ENCODE measurements at regions not wholly inside any gene's neighbourhood (a gene's known extent, or its start where the extent isn't known, plus 50 kb on each side); places are given as distances from the start of the nearest gene placed in this dataset.

DNA sequence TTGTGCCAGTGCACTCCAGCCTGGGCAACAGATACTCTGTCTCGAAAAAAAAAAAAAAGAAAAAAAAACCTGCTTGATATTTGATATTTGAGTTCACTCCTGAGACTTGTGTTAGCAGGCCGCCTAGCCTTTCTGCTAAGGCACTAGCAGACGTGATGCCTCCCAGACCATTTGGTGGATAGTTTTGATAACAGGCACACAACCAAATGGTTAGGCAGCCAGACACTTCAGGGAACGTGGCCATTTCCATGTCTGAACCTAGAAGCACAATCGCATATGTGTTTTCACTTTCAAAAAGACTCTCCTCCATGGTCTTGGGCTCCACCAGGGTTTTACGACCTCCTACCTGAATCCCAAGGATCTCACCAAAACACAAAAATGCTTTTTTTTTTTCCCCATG is 1319.5 kb downstream of the BRINP3 start:
- ATAC-seq: no peak

GRCh38 chr1:189175889-189176288 is 1301.8 kb downstream of the BRINP3 start:
- no peak for ATAC-seq
- TF ChIP-seq ZFP30 (CRISPR knock-in tag; IDR thresholded peaks at IDR 0.05): no peak
- no peak for TF ChIP-seq CSDC2 (CRISPR knock-in tag; IDR thresholded peaks at IDR 0.05)
- TF ChIP-seq RARB (CRISPR knock-in tag; IDR thresholded peaks at IDR 0.05): no peak
- TF ChIP-seq POU6F1 (CRISPR knock-in tag; IDR thresholded peaks at IDR 0.05; ENCODE audit: borderline replicate concordance, low read depth): no peak
- TF ChIP-seq CREB5 (CRISPR knock-in tag; IDR thresholded peaks at IDR 0.05; ENCODE audit: low read depth): no peak

More for the DNA sequence above, 1319.5 kb downstream of the BRINP3 start:
- TF ChIP-seq PPARA (CRISPR knock-in tag; IDR thresholded peaks at IDR 0.05; ENCODE audit: borderline replicate concordance): no peak
- TF ChIP-seq TCF4 (CRISPR knock-in tag; IDR thresholded peaks at IDR 0.05; ENCODE audit: borderline replicate concordance): no peak
- no peak for TF ChIP-seq ZFP30 (CRISPR knock-in tag; IDR thresholded peaks at IDR 0.05)
- no peak for TF ChIP-seq TOX (CRISPR knock-in tag; IDR thresholded peaks at IDR 0.05; ENCODE audit: borderline replicate concordance)
- no peak for TF ChIP-seq OSR1 (CRISPR knock-in tag; IDR thresholded peaks at IDR 0.05)
- TF ChIP-seq, protein P1, sequence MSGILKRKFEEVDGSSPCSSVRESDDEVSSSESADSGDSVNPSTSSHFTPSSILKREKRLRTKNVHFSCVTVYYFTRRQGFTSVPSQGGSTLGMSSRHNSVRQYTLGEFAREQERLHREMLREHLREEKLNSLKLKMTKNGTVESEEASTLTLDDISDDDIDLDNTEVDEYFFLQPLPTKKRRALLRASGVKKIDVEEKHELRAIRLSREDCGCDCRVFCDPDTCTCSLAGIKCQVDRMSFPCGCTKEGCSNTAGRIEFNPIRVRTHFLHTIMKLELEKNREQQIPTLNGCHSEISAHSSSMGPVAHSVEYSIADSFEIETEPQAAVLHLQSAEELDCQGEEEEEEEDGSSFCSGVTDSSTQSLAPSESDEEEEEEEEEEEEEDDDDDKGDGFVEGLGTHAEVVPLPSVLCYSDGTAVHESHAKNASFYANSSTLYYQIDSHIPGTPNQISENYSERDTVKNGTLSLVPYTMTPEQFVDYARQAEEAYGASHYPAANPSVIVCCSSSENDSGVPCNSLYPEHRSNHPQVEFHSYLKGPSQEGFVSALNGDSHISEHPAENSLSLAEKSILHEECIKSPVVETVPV (CRISPR knock-in tag; IDR thresholded peaks at IDR 0.05): no peak
- no peak for TF ChIP-seq RARB (CRISPR knock-in tag; IDR thresholded peaks at IDR 0.05)
- no peak for TF ChIP-seq ZNF8 (CRISPR knock-in tag; IDR thresholded peaks at IDR 0.05)
- TF ChIP-seq ZC3H10 (CRISPR knock-in tag; IDR thresholded peaks at IDR 0.05): no peak
- TF ChIP-seq CREB5 (CRISPR knock-in tag; IDR thresholded peaks at IDR 0.05; ENCODE audit: low read depth): no peak

GRCh38 chr1:189180057-189180456 is 1297.6 kb downstream of the BRINP3 start:
- TF ChIP-seq ZNF8 (CRISPR knock-in tag; IDR thresholded peaks at IDR 0.05) (no peak), BACH2 (CRISPR knock-in tag; IDR thresholded peaks at IDR 0.05; ENCODE audit: borderline replicate concordance) (no peak), ESRRG (CRISPR knock-in tag; IDR thresholded peaks at IDR 0.05) (no peak)
- TF ChIP-seq, protein P1 (CRISPR knock-in tag; IDR thresholded peaks at IDR 0.05): no peak
- ATAC-seq: no peak

DNA sequence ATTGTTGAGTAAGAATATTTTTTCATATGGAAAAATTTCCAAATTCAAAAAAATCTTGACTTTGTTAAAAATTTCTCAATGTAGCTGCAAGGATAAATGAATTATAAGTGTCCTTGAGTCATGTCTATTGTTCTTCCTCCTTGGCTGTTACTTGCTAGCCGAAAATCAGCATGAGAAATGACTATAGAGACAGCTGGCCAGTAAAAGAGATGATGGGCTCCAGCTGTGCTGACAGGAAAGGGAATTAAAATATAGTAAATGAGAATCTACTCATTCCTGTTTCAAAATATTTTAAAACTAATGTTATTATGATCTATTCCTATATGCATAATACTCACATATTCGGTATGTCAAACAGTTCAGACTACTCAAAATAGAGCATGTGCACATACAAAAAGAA is 1292.6 kb downstream of the BRINP3 start:
- ATAC-seq: no peak
- TF ChIP-seq, protein P2, sequence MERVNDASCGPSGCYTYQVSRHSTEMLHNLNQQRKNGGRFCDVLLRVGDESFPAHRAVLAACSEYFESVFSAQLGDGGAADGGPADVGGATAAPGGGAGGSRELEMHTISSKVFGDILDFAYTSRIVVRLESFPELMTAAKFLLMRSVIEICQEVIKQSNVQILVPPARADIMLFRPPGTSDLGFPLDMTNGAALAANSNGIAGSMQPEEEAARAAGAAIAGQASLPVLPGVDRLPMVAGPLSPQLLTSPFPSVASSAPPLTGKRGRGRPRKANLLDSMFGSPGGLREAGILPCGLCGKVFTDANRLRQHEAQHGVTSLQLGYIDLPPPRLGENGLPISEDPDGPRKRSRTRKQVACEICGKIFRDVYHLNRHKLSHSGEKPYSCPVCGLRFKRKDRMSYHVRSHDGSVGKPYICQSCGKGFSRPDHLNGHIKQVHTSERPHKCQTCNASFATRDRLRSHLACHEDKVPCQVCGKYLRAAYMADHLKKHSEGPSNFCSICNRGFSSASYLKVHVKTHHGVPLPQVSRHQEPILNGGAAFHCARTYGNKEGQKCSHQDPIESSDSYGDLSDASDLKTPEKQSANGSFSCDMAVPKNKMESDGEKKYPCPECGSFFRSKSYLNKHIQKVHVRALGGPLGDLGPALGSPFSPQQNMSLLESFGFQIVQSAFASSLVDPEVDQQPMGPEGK (CRISPR knock-in tag; IDR thresholded peaks at IDR 0.05; ENCODE audit: borderline replicate concordance): no peak
- TF ChIP-seq CSDC2 (CRISPR knock-in tag; IDR thresholded peaks at IDR 0.05) (no peak), CREB5 (CRISPR knock-in tag; IDR thresholded peaks at IDR 0.05; ENCODE audit: low read depth) (no peak), RARB (CRISPR knock-in tag; IDR thresholded peaks at IDR 0.05) (no peak), ZFP30 (CRISPR knock-in tag; IDR thresholded peaks at IDR 0.05) (no peak), TOX (CRISPR knock-in tag; IDR thresholded peaks at IDR 0.05; ENCODE audit: borderline replicate concordance) (no peak), BACH2 (CRISPR knock-in tag; IDR thresholded peaks at IDR 0.05; ENCODE audit: borderline replicate concordance) (no peak), GLIS3 (CRISPR knock-in tag; IDR thresholded peaks at IDR 0.05) (no peak), ZFP3 (CRISPR knock-in tag; IDR thresholded peaks at IDR 0.05) (no peak), OSR1 (CRISPR knock-in tag; IDR thresholded peaks at IDR 0.05) (no peak), ZC3H10 (CRISPR knock-in tag; IDR thresholded peaks at IDR 0.05) (no peak), ZNF8 (CRISPR knock-in tag; IDR thresholded peaks at IDR 0.05) (no peak), ZNF70 (CRISPR knock-in tag; IDR thresholded peaks at IDR 0.05) (no peak), TCF4 (CRISPR knock-in tag; IDR thresholded peaks at IDR 0.05; ENCODE audit: borderline replicate concordance) (no peak), SNAI2 (CRISPR knock-in tag; IDR thresholded peaks at IDR 0.05) (no peak)
- TF ChIP-seq, protein P3, sequence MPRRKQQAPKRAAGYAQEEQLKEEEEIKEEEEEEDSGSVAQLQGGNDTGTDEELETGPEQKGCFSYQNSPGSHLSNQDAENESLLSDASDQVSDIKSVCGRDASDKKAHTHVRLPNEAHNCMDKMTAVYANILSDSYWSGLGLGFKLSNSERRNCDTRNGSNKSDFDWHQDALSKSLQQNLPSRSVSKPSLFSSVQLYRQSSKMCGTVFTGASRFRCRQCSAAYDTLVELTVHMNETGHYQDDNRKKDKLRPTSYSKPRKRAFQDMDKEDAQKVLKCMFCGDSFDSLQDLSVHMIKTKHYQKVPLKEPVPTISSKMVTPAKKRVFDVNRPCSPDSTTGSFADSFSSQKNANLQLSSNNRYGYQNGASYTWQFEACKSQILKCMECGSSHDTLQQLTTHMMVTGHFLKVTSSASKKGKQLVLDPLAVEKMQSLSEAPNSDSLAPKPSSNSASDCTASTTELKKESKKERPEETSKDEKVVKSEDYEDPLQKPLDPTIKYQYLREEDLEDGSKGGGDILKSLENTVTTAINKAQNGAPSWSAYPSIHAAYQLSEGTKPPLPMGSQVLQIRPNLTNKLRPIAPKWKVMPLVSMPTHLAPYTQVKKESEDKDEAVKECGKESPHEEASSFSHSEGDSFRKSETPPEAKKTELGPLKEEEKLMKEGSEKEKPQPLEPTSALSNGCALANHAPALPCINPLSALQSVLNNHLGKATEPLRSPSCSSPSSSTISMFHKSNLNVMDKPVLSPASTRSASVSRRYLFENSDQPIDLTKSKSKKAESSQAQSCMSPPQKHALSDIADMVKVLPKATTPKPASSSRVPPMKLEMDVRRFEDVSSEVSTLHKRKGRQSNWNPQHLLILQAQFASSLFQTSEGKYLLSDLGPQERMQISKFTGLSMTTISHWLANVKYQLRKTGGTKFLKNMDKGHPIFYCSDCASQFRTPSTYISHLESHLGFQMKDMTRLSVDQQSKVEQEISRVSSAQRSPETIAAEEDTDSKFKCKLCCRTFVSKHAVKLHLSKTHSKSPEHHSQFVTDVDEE (CRISPR knock-in tag; IDR thresholded peaks at IDR 0.05): no peak

Measured in SK-N-SH treated with all-trans-retinoic acid at 6 μM for 48 hours (cell line).